ENCODE measurements at regions not wholly inside any gene's neighbourhood (a gene's known extent, or its start where the extent isn't known, plus 50 kb on each side); places are given as distances from the start of the nearest gene placed in this dataset.
"Not testable (repeated sequence)": the region's sequence is repeated elsewhere in the genome, so short reads cannot be mapped to it uniquely, and the experiment has no call there.

GRCh38 chr10:107544706-107545520 lies 380.4 kb upstream of the SORCS1 start:
- no peak for DNase-seq

- no peak for DNase-seq
Measured at GRCh38 chr10:107542607-107543006, 378.1 kb upstream of the SORCS1 start.

DNA sequence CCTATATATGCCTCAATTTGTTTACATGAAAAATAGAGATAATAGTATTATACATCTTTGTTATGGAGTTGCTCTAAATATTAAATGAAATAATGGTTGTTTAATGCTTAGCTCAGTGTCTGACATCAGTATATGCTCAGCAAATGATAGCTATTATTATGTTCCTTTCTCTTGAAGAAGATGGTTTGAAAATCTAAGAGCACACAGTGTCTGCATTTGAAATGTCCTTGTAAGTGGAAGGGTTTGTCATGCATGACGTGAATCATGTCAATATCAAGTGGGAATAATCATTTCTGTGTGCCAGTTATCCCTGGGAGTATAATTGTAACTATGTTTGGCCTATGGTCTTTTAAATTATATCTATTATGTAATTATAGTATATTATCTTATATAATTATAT lies 377.5 kb upstream of the SORCS1 start:
- DNase-seq: no peak

DNA sequence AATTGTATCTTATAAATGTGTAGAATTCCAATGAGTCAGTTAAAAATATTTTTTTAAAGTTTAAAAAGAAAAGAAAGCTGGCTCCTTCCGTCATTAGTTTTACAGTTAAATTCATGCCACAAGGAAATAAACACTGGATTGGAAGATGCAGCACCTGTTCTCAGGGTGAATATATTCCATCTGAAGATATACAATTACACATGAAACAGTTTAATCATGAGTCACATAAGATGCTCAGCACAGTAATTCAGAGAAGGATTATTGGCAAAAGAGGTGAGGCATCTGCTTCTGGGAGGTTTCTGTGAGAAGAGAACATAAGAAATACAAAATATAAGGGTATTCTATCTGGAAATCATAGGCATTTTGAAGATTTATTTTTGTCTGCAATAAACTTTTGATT lies 376.5 kb upstream of the SORCS1 start:
- no peak for DNase-seq

DNA sequence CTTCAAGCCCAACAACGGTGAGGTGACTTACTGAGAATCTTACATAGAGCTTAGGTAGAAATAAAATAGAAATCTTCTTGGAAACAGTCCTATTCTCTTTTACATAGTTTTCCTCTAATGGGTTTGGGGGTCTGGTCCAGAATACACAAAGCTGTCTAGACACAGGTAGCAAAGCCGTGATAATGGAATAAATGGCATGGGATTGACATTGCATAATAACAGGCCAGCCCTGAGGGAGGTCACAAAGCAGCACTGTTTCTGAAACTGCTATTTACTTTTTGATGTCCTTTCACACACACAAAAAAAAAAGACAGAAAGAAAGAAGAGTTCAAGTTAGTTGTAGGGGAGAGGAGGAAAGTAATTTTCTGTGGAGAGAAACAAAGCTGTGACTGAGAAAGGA lies 364.8 kb upstream of the SORCS1 start:
- no peak for DNase-seq

GRCh38 chr10:107520348-107520747 lies 355.8 kb upstream of the SORCS1 start:
- DNase-seq: no peak

- DNase-seq: no peak
Measured at GRCh38 chr10:107517811-107518210, 353.3 kb upstream of the SORCS1 start.

GRCh38 chr10:107516349-107516748 lies 351.8 kb upstream of the SORCS1 start:
- no peak for DNase-seq

DNA sequence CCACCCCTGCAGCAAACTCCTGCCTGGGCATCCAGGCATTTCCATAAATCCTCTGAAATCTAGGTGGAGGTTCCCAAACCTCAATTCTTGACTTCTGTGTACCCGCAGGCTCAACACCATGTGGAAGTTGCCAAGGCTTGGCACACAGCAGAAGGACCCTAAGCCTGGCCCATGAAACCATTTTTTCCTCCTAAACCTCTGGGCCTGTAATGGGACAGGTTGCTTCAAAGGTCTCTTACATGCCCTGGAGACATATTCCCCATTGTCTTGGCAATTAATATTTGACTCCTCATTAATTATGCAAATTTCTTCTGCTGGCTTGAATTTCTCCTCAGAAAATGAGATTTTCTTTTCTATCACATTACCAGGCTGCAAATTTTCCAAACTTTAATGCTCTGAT lies 339.5 kb upstream of the SORCS1 start:
- not testable (repeated sequence) for DNase-seq

GRCh38 chr10:107502229-107502985 lies 337.9 kb upstream of the SORCS1 start:
- no peak for DNase-seq

- no peak for DNase-seq
Measured at GRCh38 chr10:107498983-107499382, 334.5 kb upstream of the SORCS1 start.

GRCh38 chr10:107497024-107497423 lies 332.5 kb upstream of the SORCS1 start:
- DNase-seq: no peak

GRCh38 chr10:107496594-107496993 lies 332.1 kb upstream of the SORCS1 start:
- no peak for DNase-seq

DNA sequence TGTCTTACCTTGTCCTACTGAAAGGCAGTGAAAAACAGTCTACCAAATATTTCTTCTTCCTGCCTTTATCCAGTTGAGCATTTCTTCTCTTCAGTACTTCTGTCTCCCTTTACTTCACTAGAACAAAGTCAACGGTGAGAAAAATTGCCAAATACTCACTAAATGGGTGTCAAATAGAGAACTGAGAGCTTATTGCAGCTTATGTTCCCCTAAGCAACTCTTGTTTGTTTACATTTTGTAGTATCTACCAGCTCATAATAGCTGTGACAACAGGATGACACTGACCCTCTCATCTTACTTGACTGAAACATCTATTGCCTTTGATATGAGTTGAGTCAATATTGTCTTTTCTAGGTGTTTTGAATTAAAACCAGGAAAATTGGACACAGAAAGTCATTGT lies 327.9 kb upstream of the SORCS1 start:
- DNase-seq: no peak

- DNase-seq: no peak
Measured at GRCh38 chr10:107490389-107490788, 325.9 kb upstream of the SORCS1 start.

DNA sequence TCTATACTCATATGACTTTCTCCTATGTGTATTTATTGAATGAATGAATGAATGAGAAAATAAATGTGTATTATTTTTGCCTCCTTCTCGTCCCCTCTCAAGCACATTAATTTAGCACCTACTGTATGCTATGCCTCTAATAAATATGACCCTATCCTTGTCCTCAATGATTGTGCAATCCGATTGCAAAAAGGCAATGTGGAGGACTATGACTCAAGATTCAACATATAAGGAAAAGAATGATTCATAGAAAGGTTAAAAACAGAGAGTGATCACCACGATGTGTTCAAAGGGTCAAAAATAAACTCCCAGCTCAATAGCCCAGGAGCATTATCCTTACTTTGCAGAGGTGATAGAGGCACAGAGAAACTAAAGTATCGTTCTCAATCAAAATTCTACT lies 322.8 kb upstream of the SORCS1 start:
- no peak for DNase-seq

- no peak for DNase-seq
Measured at GRCh38 chr10:107485019-107485418, 320.5 kb upstream of the SORCS1 start.

- DNase-seq: no peak
Measured at GRCh38 chr10:107481881-107482280, 317.4 kb upstream of the SORCS1 start.

DNA sequence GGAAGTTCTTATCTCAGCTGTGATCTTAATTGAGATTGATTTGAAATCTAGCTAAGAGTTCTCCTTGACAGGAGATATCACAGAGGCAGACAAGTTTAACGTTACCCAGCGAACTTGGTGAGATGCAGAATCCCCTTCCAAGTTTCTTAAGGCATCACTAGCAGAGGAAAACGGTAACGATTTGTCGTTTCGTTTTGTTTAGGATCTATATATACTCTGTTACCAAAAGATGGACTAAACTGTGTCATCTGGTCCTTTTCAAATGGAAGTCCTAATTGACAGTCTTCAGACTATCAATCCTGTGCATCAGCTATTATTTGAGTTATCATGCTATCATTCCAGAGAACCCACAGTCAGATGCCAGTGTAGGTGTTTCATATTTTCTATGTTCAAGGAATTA lies 316.7 kb upstream of the SORCS1 start:
- DNase-seq: no peak

GRCh38 chr10:107480781-107481180 lies 316.3 kb upstream of the SORCS1 start:
- no peak for DNase-seq

GRCh38 chr10:107477266-107477665 lies 312.8 kb upstream of the SORCS1 start:
- no peak for DNase-seq

DNA sequence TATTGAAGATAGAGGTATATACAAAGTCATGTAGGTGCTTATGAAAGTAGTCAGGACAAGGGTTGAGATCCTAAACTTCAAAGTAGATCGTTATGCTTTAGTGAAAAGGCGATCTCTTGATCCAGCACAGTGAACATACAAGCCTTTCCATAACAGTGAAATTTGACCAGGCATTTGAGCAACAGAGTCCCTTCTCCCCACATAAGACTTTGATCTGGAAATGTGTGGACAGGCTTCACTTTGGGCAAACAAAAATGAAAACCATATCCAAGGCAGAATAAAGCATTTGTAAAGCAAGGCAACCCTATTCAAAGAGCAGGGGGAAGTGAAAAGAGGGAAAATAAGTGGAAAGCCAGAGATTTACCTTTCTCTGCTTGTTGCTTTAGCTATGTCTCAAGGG lies 311.9 kb upstream of the SORCS1 start:
- DNase-seq: no peak

GRCh38 chr10:107474650-107475049 lies 310.1 kb upstream of the SORCS1 start:
- no peak for DNase-seq

DNA sequence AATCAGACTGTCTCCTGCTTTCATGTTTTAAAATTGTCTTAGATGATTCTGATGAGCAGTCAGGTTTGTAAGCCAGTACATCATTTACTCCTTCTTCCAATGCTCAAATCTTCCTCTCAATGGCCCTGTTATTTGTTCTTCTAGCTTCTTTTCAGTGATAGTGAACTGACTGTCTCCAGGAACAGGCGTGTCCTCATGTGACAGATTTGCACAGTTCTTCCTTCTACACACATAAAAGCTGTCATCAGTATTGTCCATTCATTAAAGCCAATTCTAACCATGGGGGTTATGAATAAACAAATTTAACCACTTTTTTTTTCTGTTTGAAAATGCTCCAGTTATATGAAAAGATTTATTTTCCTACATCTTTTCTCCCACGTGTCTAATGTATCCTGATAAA lies 308.7 kb upstream of the SORCS1 start:
- no peak for DNase-seq
